HG03439 (cell line): ENCODE measurements at regions not wholly inside any gene's neighbourhood (a gene's known extent, or its start where the extent isn't known, plus 50 kb on each side); places are given as distances from the start of the nearest gene placed in this dataset.
"Not testable (repeated sequence)": the region's sequence is repeated elsewhere in the genome, so short reads cannot be mapped to it uniquely, and the experiment has no call there.

ENCODE experiments used
- ATAC-seq: cut with Tn5 transposase; IDR thresholded peaks from one replicate; pipeline ENCODE4 v1.9.1; 2021; ENCODE audit warnings: mild to moderate bottlenecking, moderate library complexity; ENCODE audit not compliant: unreplicated experiment

DNA sequence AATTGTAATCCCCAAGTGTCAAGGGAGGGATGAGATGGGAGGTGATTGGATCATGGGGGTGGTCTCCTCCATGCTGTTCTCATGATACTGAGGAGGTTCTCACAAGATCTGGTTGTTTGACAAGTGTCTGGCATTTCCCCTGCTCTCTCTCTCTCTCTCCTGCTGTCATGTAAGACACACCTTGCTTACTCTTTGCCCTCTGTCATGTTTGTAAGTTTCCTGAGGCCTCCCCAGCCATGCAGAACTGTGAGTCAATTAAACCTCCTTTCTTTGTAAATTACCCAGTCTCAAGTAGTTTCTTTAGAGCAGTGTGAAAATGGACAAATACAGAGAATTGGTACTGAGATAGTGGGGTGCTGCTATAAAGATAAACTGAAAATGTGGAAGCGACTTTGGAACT lies 207.9 kb downstream of the HINT1 start:
- ATAC-seq, result no peak

GRCh38 chr5:130955041-130955440 lies 210.0 kb downstream of the HINT1 start:
- ATAC-seq, result no peak

DNA sequence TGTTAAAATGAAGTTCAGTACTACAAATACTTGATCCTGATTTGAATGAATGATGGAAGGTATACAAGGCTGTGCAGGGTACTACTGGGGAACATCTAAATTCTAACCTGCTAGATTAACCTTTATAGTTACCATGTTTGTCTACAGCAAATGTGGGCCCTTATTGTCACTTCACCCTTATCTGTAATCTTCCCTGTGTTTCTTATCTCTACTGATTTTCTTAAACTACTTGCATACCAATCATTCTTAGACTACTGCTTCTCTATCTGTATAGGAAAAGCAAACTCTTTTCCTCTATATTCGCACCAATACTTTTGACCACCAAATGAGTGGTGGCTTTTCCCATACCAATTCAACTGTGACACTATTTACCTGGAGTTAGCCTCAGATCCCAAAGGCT lies 210.7 kb downstream of the HINT1 start:
- no peak for ATAC-seq

- ATAC-seq, result no peak
Measured at GRCh38 chr5:130939059-130939458, 226.0 kb downstream of the HINT1 start.

DNA sequence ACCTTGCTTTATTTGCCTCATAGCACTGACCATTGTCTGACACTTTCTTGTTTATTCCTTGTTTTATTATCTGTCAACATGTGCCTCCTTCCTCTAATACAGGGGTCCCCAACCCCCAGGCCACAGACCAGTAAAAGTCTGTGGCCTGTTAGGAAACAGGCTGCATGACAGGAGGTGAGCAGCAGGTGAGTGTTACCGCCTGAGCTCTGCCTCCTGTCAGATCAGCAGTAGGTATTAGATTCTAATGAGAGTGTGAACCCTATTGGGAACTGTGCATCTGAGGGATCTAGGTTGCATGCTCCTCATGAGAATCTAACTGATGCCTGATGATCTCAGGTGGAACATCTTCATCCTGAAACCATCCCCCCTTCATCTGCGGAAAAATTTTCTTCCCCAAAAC lies 228.0 kb downstream of the HINT1 start:
- no peak for ATAC-seq

DNA sequence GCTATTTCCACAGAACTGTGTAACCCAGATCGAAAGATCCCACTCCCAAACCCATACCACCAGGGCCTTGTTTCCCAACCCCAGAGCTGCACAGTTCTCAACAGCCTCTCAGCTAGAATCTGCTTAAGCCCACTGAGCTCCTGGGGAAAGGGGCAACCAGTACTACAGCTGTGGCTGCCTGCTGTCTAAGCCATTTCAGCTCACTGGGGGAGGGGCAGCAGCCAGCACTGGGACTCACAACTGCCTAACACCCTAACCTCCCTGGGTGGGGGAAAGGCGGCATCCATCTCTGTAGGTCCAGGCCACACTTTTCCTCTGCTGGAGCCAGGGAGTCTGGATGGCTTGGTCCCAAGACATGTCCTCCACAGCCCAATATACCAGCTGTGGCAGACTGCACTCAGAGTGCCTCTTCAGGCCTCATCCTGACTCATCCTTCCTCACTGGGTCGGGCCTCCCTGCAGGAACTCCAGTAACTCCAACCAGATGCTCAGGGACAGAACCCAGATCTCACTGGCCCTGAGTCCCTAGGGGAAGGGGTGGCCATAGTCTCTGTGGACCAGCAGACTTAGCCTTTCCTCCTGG lies 241.4 kb downstream of the HINT1 start:
- ATAC-seq, result no peak

DNA sequence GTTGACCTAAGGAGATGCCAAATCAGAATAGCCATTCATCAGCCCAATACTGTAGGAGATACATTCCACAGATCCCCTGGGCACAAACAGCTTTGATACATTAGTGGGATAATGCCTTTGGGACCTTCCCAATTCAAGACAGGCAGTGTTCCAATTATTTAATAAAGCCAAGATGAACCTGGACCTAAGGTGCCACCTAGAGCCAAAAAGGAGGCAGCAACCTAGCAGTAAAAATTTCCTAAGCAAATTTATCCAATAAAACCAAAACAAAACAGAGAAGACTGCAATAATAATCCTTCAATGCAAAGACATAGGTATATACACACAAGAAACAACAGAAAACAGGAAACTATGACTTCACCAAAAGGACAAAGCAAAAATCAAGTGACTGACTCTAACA lies 253.0 kb downstream of the HINT1 start:
- ATAC-seq, result no peak

GRCh38 chr5:130908186-130908585 lies 256.9 kb downstream of the HINT1 start:
- ATAC-seq, result no peak

DNA sequence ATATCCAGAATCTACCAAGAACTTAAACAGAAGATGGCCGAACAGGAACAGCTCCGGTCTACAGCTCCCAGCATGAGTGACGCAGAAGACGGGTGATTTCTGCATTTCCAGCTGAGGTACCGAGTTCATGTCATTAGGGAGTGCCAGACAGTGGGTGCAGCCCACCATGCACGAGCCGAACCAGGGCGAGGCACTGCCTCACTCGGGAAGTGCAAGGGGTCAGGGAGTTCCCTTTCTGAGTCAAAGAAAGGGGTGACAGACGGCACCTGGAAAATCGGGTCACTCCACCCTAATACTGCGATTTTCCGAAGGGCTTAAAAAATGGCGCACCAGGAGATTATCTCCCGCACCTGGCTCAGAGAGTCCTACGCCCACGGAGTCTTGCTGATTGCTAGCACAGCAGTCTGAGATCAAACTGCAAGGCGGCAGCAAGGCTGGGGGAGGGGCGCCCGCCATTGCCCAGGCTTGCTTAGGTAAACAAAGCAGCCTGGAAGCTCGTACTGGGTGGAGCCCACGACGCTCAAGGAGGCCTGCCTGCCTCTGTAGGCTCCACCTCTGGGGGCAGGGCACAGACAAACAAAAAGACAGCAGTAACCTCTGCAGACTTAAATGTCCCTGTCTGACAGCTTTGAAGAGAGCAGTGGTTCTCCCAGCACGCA lies 267.4 kb downstream of the HINT1 start:
- ATAC-seq, result not testable (repeated sequence)

GRCh38 chr5:130897181-130897536 lies 267.9 kb downstream of the HINT1 start:
- ATAC-seq, result not testable (repeated sequence)

DNA sequence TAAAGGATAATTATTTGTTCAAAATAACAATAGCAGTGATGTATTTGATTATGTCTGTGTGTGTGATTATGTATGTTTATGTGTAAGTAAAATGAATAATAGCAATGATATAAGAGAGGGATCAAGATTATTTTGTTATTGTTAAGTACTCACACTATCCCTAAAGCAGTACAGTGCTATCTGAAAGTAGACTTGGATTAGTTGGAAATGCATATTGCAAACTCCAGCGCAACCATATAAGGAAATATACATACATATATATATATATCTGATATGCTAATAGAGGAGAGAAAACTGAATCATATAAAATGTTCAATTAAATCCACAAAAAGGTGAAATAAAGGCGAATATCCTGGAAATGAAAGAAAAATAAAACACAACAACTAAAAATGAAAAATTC lies 268.4 kb downstream of the HINT1 start:
- no peak for ATAC-seq

DNA sequence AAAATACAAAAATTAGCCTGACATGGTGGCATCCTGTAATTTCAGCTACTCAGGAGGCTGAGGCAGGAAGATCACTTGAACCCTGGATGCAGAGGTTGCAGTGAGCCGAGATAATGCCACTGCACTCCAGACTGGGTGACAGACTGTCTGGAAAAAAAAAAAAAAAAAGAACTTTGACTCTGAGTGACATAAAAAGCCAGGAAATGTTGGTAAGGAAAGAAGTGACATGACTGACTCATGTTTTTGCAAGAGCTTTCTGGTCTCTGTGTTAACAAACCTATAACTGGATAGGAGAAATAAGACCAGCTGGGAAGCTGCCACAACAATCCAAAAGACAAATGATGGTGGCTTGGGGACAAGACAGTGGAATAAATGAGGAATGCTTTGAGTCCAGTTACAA lies 272.1 kb downstream of the HINT1 start:
- ATAC-seq, result no peak

- no peak for ATAC-seq
Measured at GRCh38 chr5:130890610-130891009, 274.4 kb downstream of the HINT1 start.

DNA sequence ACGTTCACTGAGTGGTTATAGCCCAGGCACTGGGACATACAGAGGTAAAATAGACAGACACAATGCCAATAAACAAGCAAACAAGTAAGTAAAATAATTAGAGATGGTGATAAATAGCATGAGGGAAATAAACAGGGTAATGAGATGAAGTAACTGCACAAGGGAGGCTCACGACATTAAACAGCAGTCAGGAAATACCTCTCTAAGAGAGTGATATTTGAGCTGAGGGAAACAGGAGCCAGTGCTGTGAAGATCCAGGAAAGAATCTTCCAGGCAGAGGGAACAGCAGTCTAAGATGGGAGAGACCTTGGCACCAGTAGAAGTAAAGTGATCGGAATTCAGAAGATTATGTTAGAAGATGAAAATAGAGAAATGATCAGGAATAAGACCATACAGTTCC lies 279.4 kb downstream of the HINT1 start:
- no peak for ATAC-seq

GRCh38 chr5:130885027-130885426 lies 280.0 kb downstream of the HINT1 start:
- ATAC-seq, result no peak

DNA sequence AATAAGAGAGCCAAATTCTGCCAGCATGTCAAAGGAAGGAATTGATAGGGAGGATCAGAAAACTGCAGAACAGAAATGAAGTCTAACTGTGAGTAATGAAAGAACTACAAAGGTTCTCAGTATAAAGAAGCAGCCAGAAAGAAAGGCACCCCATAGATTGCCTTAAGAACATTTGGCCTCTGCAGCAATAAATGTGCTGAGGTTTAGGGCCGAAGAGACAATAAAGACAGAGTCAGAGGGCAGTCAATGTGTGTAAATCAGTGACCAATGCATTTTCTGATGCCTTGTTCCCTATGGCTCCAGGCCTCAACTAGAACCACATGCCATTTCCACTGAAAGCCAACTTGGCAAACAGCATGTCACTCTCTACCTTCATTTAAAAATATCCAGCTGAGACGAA lies 281.0 kb downstream of the HINT1 start:
- ATAC-seq, result no peak

DNA sequence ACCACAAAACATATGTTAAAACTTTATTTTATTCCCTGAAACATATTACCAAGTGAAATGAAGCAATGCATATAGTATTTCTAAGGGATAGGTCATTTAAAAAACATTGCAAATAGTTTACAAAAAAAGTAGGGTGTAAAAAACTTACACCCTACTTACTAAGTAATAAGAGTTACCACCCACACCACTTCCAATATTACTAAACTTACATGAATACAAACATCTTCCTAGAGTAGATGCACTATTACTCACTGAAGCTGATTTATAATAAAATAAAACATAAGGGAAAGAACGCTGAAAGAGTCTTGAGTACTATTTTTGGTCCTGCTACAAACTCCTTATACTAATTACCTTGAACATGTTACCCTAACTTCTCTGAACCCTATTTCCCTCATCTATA lies 289.4 kb downstream of the HINT1 start:
- no peak for ATAC-seq

DNA sequence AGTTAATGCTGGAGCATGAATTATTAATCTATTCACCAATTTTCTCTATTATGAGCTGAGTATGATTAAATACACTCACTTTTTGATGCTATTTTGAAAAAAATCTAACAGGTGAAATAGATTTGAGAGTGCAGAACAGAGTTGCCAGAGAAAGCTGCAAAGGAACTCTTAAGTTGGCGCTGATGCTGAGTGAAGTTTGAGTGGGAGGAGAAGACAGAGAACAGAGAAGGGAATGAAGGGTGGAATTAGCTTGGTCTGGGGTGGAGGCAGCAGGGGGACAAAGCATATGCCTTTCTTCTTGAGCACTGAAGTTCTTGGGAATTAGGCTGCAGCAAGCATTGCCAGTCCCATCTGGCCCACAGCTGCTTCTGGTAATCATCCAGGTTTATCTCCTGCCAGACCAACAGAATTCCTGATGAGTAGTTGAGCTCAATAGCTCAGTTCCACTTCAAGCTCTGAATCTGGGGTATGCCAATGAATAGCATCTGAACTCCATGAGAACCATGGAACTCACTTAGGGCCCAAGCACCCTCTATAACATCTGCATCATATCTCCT lies 290.1 kb downstream of the HINT1 start:
- ATAC-seq, result no peak

GRCh38 chr5:130871346-130872086 lies 293.5 kb downstream of the HINT1 start:
- peak; percentile 81 for ATAC-seq

- ATAC-seq, result no peak
Measured at GRCh38 chr5:130870691-130871090, 294.4 kb downstream of the HINT1 start.

DNA sequence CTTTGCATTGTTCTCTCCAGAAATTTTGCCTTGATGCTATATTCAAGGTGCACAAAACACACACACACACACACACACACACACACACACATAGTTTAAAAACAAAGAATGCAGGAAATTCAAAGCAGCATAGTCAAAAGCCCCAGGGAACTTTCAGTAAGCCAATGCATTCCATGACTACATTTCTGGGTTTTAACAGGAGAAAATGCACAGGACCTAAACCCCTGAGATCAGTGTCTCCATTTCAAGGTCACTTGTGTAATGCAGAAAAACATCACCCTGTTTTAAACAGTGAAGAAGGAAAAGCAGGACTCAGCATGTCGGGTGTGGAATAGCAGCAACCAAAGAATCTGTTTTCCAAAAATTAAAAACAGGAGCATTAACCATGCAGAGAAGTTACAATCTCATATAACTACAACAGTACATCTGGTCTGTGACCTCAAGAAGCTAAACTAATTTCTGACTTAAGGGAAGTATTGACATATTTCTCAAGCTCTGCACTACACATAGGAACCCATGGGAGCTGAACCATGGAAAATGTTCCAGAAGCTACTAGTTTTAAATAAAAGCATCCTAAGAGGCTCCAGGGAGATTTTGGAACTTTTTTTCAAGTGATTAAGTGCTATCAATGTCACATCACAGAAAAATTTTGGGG lies 296.7 kb downstream of the HINT1 start:
- ATAC-seq, result no peak
